ENCODE measurements at regions not wholly inside any gene's neighbourhood (a gene's known extent, or its start where the extent isn't known, plus 50 kb on each side); places are given as distances from the start of the nearest gene placed in this dataset.
A peak's percentile ranks its signal among the peaks of the same experiment; 100 is the strongest.

DNA sequence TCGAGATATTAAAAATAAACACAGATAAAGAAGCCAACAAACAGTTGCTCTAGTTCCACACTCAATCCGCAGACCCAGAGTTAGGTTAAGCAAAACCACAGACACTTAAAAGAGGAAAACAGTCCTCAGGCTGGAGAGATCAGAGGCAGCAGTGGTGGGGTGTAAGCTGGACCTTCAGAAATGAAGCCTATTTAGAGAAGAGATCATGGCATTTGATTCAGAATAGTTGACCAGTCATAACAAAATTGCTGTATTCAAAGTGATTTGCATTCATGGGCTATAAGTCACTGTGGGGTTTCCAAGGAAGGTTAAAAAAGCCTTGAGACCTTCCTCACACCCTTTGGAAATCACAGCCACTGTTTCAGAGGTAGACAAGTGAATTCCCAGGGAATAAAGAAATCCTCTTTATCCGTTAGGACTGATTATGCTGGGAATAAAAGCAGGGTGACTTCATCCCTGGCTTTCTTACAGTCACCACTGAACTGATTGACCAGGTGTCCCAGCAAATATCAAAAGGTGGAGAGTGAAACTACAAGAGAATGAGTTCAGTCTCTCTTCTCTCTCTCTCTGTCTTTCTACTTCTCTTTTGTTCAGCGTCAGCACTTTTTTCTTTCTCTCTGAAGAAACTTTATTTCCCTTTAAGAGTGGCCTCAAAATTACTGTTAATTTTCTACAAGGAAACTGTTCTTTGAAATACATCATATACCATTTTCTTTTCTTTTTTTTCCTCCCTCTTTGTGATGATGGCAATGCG, 171.8 kb upstream of the PIK3C3 start:
- no peak for DNase-seq (ENCODE audit: low spot score)
- no peak overlapping the region for H3K27ac ChIP-seq (ENCODE audit: low read depth)
- H3K4me3 ChIP-seq = no peak overlapping the region
- Mint-ChIP-seq H3K36me3 (ENCODE audit: low read depth) (no peaks in the 10 kb centered on the region), H3K4me3 (no peak overlapping the region), H3K9me3 (no peaks in the 10 kb centered on the region), H3K27ac (no peak overlapping the region), H3K4me1 (no peaks in the 10 kb centered on the region), H3K27me3 (ENCODE audit: insufficient read depth, low read depth, poor library complexity) (peaks cover 1% of the 10 kb centered on the region)
- no peak for TF ChIP-seq EZH2 (IDR thresholded peaks at IDR 0.05; ENCODE audit: low read depth, unreplicated experiment)
- TF ChIP-seq EZH2phosphoT487 (IDR thresholded peaks at IDR 0.05; ENCODE audit: unreplicated experiment) = no peak
- TF ChIP-seq, protein P1, sequence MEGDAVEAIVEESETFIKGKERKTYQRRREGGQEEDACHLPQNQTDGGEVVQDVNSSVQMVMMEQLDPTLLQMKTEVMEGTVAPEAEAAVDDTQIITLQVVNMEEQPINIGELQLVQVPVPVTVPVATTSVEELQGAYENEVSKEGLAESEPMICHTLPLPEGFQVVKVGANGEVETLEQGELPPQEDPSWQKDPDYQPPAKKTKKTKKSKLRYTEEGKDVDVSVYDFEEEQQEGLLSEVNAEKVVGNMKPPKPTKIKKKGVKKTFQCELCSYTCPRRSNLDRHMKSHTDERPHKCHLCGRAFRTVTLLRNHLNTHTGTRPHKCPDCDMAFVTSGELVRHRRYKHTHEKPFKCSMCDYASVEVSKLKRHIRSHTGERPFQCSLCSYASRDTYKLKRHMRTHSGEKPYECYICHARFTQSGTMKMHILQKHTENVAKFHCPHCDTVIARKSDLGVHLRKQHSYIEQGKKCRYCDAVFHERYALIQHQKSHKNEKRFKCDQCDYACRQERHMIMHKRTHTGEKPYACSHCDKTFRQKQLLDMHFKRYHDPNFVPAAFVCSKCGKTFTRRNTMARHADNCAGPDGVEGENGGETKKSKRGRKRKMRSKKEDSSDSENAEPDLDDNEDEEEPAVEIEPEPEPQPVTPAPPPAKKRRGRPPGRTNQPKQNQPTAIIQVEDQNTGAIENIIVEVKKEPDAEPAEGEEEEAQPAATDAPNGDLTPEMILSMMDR (conservative IDR thresholded peaks at IDR 0.05; ENCODE audit: low read depth in 2 of 2) = no peak
- TF ChIP-seq POLR2AphosphoS5 (IDR thresholded peaks at IDR 0.05; ENCODE audit: low read depth) = no peak
- TF ChIP-seq ZNF114 (CRISPR knock-in tag; IDR thresholded peaks at IDR 0.05) = no peak
- TF ChIP-seq, protein P2, sequence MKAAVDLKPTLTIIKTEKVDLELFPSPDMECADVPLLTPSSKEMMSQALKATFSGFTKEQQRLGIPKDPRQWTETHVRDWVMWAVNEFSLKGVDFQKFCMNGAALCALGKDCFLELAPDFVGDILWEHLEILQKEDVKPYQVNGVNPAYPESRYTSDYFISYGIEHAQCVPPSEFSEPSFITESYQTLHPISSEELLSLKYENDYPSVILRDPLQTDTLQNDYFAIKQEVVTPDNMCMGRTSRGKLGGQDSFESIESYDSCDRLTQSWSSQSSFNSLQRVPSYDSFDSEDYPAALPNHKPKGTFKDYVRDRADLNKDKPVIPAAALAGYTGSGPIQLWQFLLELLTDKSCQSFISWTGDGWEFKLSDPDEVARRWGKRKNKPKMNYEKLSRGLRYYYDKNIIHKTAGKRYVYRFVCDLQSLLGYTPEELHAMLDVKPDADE (IDR thresholded peaks at IDR 0.05) = no peak
- no peak for TF ChIP-seq STAT1 (IDR thresholded peaks at IDR 0.05; ENCODE audit: unreplicated experiment)
- TF ChIP-seq ZNF331 (CRISPR knock-in tag; IDR thresholded peaks at IDR 0.05; ENCODE audit: low read depth) = no peak
- TF ChIP-seq JUNB (IDR thresholded peaks at IDR 0.05; ENCODE audit: unreplicated experiment) = no peak
- TF ChIP-seq NANOG (IDR thresholded peaks at IDR 0.05; ENCODE audit: borderline replicate concordance) = no peak
- TF ChIP-seq REST (IDR thresholded peaks at IDR 0.05; ENCODE audit: unreplicated experiment) = no peak
- no peak for TF ChIP-seq ZNF462 (CRISPR knock-in tag; IDR thresholded peaks at IDR 0.05)
- no peak for TF ChIP-seq CREB1 (CRISPR knock-in tag; IDR thresholded peaks at IDR 0.05; ENCODE audit: low read depth)
- H3K4me1 ChIP-seq (ENCODE audit: insufficient read depth) = no peaks in the 10 kb centered on the region
- H4K20me1 ChIP-seq (replicated peaks; ENCODE audit: insufficient read depth) = no peaks in the 10 kb centered on the region
- H3K27me3 ChIP-seq (ENCODE audit: insufficient read depth) = no peaks in the 10 kb centered on the region
- ATAC-seq = no peak
- no peaks in the 10 kb centered on the region for H3K9me2 ChIP-seq (ENCODE audit: insufficient read depth)
- H3K79me2 ChIP-seq (replicated peaks; ENCODE audit: insufficient read depth) = no peaks in the 10 kb centered on the region
- no peaks in the 10 kb centered on the region for H3K36me3 ChIP-seq (ENCODE audit: insufficient read depth)
- H3K4me2 ChIP-seq = no peak overlapping the region
- no peaks in the 10 kb centered on the region for H3F3A ChIP-seq (replicated peaks; ENCODE audit: low read depth)
- H2AFZ ChIP-seq = peak overlapping the region; percentile 88

Measured in GM23338 (cell line).